H9 (cell line): ENCODE measurements at regions not wholly inside any gene's neighbourhood (a gene's known extent, or its start where the extent isn't known, plus 50 kb on each side); places are given as distances from the start of the nearest gene placed in this dataset.

Source experiments
- DNase-seq: peaks from one replicate; pipeline ENCODE4 v3.0.0-alpha.2; 2017
- H2AFZ ChIP-seq: one replicate; pipeline ENCODE4 v1.6.1; 2013; ENCODE audit warnings: mild to moderate bottlenecking, low read length, control low read depth, moderate library complexity
- H2AK5ac ChIP-seq: 2 replicates; pipeline ENCODE4 v1.6.1; 2013; ENCODE audit warnings: low read length, control low read depth, mixed read lengths; ENCODE audit not compliant: insufficient read length
- H2BK120ac ChIP-seq: one replicate; pipeline ENCODE4 v1.6.1; 2013; ENCODE audit warnings: low read depth, mild to moderate bottlenecking, low read length, control low read depth, inconsistent platforms; ENCODE audit not compliant: poor library complexity, severe bottlenecking
- H2BK12ac ChIP-seq: 2 replicates; pipeline ENCODE4 v1.6.1; 2013; ENCODE audit warnings: low read length, control low read depth, mixed read lengths, low read depth; ENCODE audit not compliant: insufficient read length
- H2BK15ac ChIP-seq: 2 replicates; pipeline ENCODE4 v1.6.1; 2013; ENCODE audit warnings: low read depth, low read length, control low read depth
- H2BK20ac ChIP-seq: one replicate; pipeline ENCODE4 v1.6.1; 2013; ENCODE audit warnings: low read depth, mild to moderate bottlenecking, low read length, control low read depth, inconsistent platforms; ENCODE audit not compliant: poor library complexity, severe bottlenecking
- H2BK5ac ChIP-seq: 2 replicates; pipeline ENCODE4 v1.6.1; 2013; ENCODE audit warnings: low read length, control low read depth, mixed read lengths; ENCODE audit not compliant: insufficient read length
- H3K14ac ChIP-seq: 2 replicates; pipeline ENCODE4 v1.6.1; 2013; ENCODE audit warnings: low read length, control low read depth; ENCODE audit not compliant: insufficient read depth
- H3K18ac ChIP-seq: 2 replicates; pipeline ENCODE4 v1.6.1; 2013; ENCODE audit warnings: low read depth, mild to moderate bottlenecking, mixed read lengths, low read length, control low read depth; ENCODE audit not compliant: insufficient read length
- H3K23ac ChIP-seq: 2 replicates; pipeline ENCODE4 v1.6.1; 2013; ENCODE audit warnings: low read length, control low read depth, mixed read lengths, low read depth; ENCODE audit not compliant: insufficient read length
- H3K23me2 ChIP-seq: 2 replicates; pipeline ENCODE4 v1.6.1; 2013; ENCODE audit warnings: low read depth, mild to moderate bottlenecking, mixed read lengths, low read length, control low read depth; ENCODE audit not compliant: insufficient read length, poor library complexity, severe bottlenecking
- H3K27ac ChIP-seq: 2 replicates; pipeline ENCODE4 v1.5.1; 2013; ENCODE audit warnings: low read length, control low read depth, mixed read lengths, low read depth; ENCODE audit not compliant: insufficient read length
- H3K27me3 ChIP-seq: 2 replicates; pipeline ENCODE4 v1.6.1; 2013; ENCODE audit warnings: low read length, control low read depth, inconsistent platforms; ENCODE audit not compliant: insufficient read depth
- H3K4ac ChIP-seq: 2 replicates; pipeline ENCODE4 v1.6.1; 2013; ENCODE audit warnings: low read depth, mild to moderate bottlenecking, control low read depth, inconsistent platforms, low read length, moderate library complexity
- H3K4me1 ChIP-seq: 2 replicates; pipeline ENCODE4 v1.6.1; 2013; ENCODE audit warnings: low read length, control low read depth, inconsistent platforms; ENCODE audit not compliant: insufficient read depth
- H3K4me2 ChIP-seq: 2 replicates; pipeline ENCODE4 v1.6.1; 2013; ENCODE audit warnings: low read length, control low read depth, mixed read lengths; ENCODE audit not compliant: insufficient read length, insufficient read depth
- H3K56ac ChIP-seq: 2 replicates; pipeline ENCODE4 v1.6.1; 2013; ENCODE audit warnings: low read depth, mild to moderate bottlenecking, mixed read lengths, low read length, control low read depth; ENCODE audit not compliant: insufficient read length
- H3K79me1 ChIP-seq: 2 replicates; pipeline ENCODE4 v1.6.1; 2013; ENCODE audit warnings: low read depth, mild to moderate bottlenecking, moderate library complexity, low read length, control low read depth, inconsistent platforms; ENCODE audit not compliant: insufficient read depth, poor library complexity, severe bottlenecking
- H3K79me2 ChIP-seq: 2 replicates; pipeline ENCODE4 v1.6.1; 2013; ENCODE audit warnings: low read length, control low read depth, inconsistent platforms; ENCODE audit not compliant: insufficient read depth
- H3K9ac ChIP-seq: 2 replicates; pipeline ENCODE4 v1.6.1; 2013; ENCODE audit warnings: low read length, control low read depth, mixed read lengths; ENCODE audit not compliant: insufficient read length; ENCODE audit errors: extremely low read depth
- H3K9me3 ChIP-seq: one replicate; pipeline ENCODE4 v1.6.1; 2013; ENCODE audit warnings: low read depth, low read length, inconsistent platforms; ENCODE audit not compliant: control insufficient read depth
- H3T11ph ChIP-seq: one replicate; pipeline ENCODE4 v1.6.1; 2013; ENCODE audit warnings: mild to moderate bottlenecking, low read length, control low read depth, inconsistent platforms
- H4K20me1 ChIP-seq: one replicate; pipeline ENCODE4 v1.6.1; 2013; ENCODE audit not compliant: control insufficient read depth, insufficient read length, insufficient read depth
- H4K5ac ChIP-seq: 2 replicates; pipeline ENCODE4 v1.6.1; 2013; ENCODE audit warnings: low read depth, mild to moderate bottlenecking, mixed read lengths, low read length, control low read depth; ENCODE audit not compliant: insufficient read length
- H4K8ac ChIP-seq: replicated peaks from 2 replicates; pipeline ENCODE4 v1.6.1; 2013; ENCODE audit warnings: low read length, control low read depth, mixed read lengths, low read depth; ENCODE audit not compliant: insufficient read length
- H4K91ac ChIP-seq: 2 replicates; pipeline ENCODE4 v1.6.1; 2013; ENCODE audit warnings: low read depth, mild to moderate bottlenecking, moderate library complexity, mixed read lengths, low read length, control low read depth; ENCODE audit not compliant: insufficient read length
- H3K27ac Mint-ChIP-seq, 3 experiments: 2 replicates in 2 of 3; 3 replicates in 1 of 3; pipeline ENCODE4 v1.8.0; 2020 to 2021; ENCODE audit warnings: mixed read lengths in 3 of 3, mild to moderate bottlenecking in 1 of 3, moderate library complexity in 1 of 3
- H3K27me3 Mint-ChIP-seq: 2 replicates; pipeline ENCODE4 v1.8.0; 2021; ENCODE audit warnings: low read depth, mild to moderate bottlenecking, moderate library complexity, mixed read lengths
- H3K36me3 Mint-ChIP-seq, 3 experiments: 2 replicates in 2 of 3; 3 replicates in 1 of 3; pipeline ENCODE4 v1.8.0; 2020 to 2021; ENCODE audit warnings: low read depth in 3 of 3, mixed read lengths in 3 of 3; ENCODE audit not compliant: insufficient read depth in 1 of 3
- H3K4me1 Mint-ChIP-seq, 2 experiments: 2 replicates each; pipeline ENCODE4 v1.8.0; 2020; ENCODE audit warnings: mixed read lengths in 2 of 2
- H3K4me3 Mint-ChIP-seq, 2 experiments: 2 replicates in 1 of 2; 3 replicates in 1 of 2; pipeline ENCODE4 v1.8.0; 2020 to 2021; ENCODE audit warnings: mild to moderate bottlenecking in 2 of 2, mixed read lengths in 2 of 2, moderate library complexity in 1 of 2
- H3K9me3 Mint-ChIP-seq, 2 experiments: 2 replicates in 1 of 2; 3 replicates in 1 of 2; pipeline ENCODE4 v1.8.0; 2020; ENCODE audit warnings: mild to moderate bottlenecking in 2 of 2, mixed read lengths in 2 of 2, moderate library complexity in 1 of 2
- CTCF ChIP-seq: fragments of 200-600 bp; sonication (generic); conservative IDR thresholded peaks from 3 replicates; pipeline ENCODE4 v1.8.0; 2021; ENCODE audit warnings: antibody characterized with exemption, mild to moderate bottlenecking
- whole genome bisulfite sequencing: extraction: QIAGEN DNeasy Blood & Tissue Kit; methylation state at CpG from one replicate; pipeline ENCODE4 v1.1.7; 2013; ENCODE audit warnings: missing lambda C conversion rate, low lambda C conversion rate, mixed read lengths; ENCODE audit not compliant: insufficient read length; ENCODE audit errors: extremely low coverage; 5-methylcytosine and 5-hydroxymethylcytosine counted together

- Histone ChIP-seq H3K79me1 (no peaks in the 10 kb centered on the region), H3K4me2 (no peak overlapping the region)
Measured at GRCh38 chr15:93585012-93585411, 496.0 kb upstream of the RGMA start.

More at GRCh38 chr15:93585012-93585411, 496.0 kb upstream of the RGMA start:
- Histone ChIP-seq H3K27me3 (no peaks in the 10 kb centered on the region), H3K23ac (no peak overlapping the region), H3K79me2 (no peaks in the 10 kb centered on the region), H3K23me2 (no peaks in the 10 kb centered on the region), H3K4me1 (no peaks in the 10 kb centered on the region), H3K27ac (no peak overlapping the region), H2BK15ac (no peak overlapping the region), H2BK20ac (no peak overlapping the region), H3K56ac (no peak overlapping the region), H3K9me3 (no peaks in the 10 kb centered on the region), H2BK120ac (no peak overlapping the region), H2AFZ (no peak overlapping the region), H4K8ac (no peak overlapping the region), H2AK5ac (no peak overlapping the region), H4K20me1 (no peaks in the 10 kb centered on the region), H3K18ac (no peak overlapping the region), H3T11ph (no peak overlapping the region), H3K4ac (no peak overlapping the region), H2BK12ac (no peak overlapping the region), H3K9ac (no peak overlapping the region), H4K5ac (no peak overlapping the region), H3K14ac (no peak overlapping the region), H2BK5ac (no peak overlapping the region), H4K91ac (no peak overlapping the region)
- H3K4me1 Mint-ChIP-seq = no peaks in the 10 kb centered on the region
- no peaks in the 10 kb centered on the region for H3K27me3 Mint-ChIP-seq
- H3K36me3 Mint-ChIP-seq = no peaks in the 10 kb centered on the region
- no peak overlapping the region for H3K4me3 Mint-ChIP-seq
- TF ChIP-seq CTCF = no peak
- WGBS = no CpG with 5 or more reads among the region's 2 CpGs
- H3K9me3 Mint-ChIP-seq = no peaks in the 10 kb centered on the region
- H3K27ac Mint-ChIP-seq = no peak overlapping the region
- DNase-seq = no peak
